Neutrophil (primary cell): ENCODE measurements at regions not wholly inside any gene's neighbourhood (a gene's known extent, or its start where the extent isn't known, plus 50 kb on each side); places are given as distances from the start of the nearest gene placed in this dataset.

Source experiments
- H3K27ac ChIP-seq: fragments of 200-600 bp; sonication (generic); 2 replicates; pipeline ENCODE4 v1.5.1; 2016; ENCODE audit warnings: mild to moderate bottlenecking, moderate library complexity
- H3K27me3 ChIP-seq: fragments of 200-600 bp; sonication (generic); 2 replicates; pipeline ENCODE4 v1.6.0; 2016; ENCODE audit warnings: mild to moderate bottlenecking
- H3K36me3 ChIP-seq: fragments of 200-600 bp; sonication (generic); 2 replicates; pipeline ENCODE4 v1.5.1; 2017
- H3K4me1 ChIP-seq, 2 experiments: fragments of 200-600 bp in 1 of 2; sonication (generic) in 1 of 2; 1 replicate in 1 of 2; 2 replicates in 1 of 2; pipeline versions ENCODE4 v1.5.1 to v1.6.1; 2013 to 2016; ENCODE audit warnings: low read depth in 1 of 2, low read length in 1 of 2, mild to moderate bottlenecking in 1 of 2, moderate library complexity in 1 of 2; ENCODE audit not compliant: control insufficient read depth in 1 of 2, insufficient read depth in 1 of 2
- H3K4me3 ChIP-seq, 2 experiments: fragments of 200-600 bp in 1 of 2; sonication (generic) in 1 of 2; 1 replicate in 1 of 2; 2 replicates in 1 of 2; pipeline ENCODE4 v1.5.1; 2013 to 2016; ENCODE audit warnings: low read depth in 1 of 2, low read length in 1 of 2, mild to moderate bottlenecking in 1 of 2, moderate library complexity in 1 of 2
- H3K9me3 ChIP-seq: fragments of 200-600 bp; sonication (generic); 2 replicates; pipeline ENCODE4 v1.5.1; 2016
- CTCF ChIP-seq: fragments of 200-600 bp; sonication (generic); IDR thresholded peaks from 2 replicates; pipeline ENCODE4 v1.5.1; 2016; ENCODE audit warnings: antibody characterized with exemption

DNA sequence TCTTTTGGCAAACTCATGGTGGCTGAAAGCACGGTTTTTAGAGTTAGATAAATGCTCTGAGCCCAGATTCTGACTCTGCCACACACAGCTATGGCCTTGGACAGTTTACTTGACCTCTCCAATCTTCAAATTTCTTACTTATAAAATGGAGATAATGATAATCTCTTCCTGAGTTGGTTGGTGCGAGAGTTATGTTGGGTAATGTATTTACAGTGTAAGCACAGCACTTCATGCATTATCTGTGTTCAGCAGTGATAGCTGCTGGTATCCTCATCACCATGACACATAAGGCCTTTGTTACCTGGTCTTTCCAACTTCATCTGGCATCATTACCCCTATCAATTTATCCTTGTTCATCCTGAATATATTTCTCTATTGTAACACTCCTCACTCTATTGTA is 178.8 kb upstream of the ELL2 start:
- Histone ChIP-seq H3K27ac (no peak overlapping the region), H3K36me3 (no peaks in the 10 kb centered on the region)
- TF ChIP-seq CTCF = no peak

GRCh38 chr5:96140084-96140483 is 178.4 kb upstream of the ELL2 start:
- Histone ChIP-seq H3K4me1 (no peaks in the 10 kb centered on the region), H3K4me3 (no peak overlapping the region), H3K9me3 (no peaks in the 10 kb centered on the region), H3K27me3 (no peaks in the 10 kb centered on the region), H3K36me3 (no peaks in the 10 kb centered on the region), H3K27ac (no peak overlapping the region)
- TF ChIP-seq CTCF = no peak

More for the DNA sequence above, 178.8 kb upstream of the ELL2 start:
- Histone ChIP-seq H3K9me3 (no peaks in the 10 kb centered on the region), H3K4me1 (no peaks in the 10 kb centered on the region), H3K4me3 (no peak overlapping the region), H3K27me3 (no peaks in the 10 kb centered on the region)

- no peaks in the 10 kb centered on the region for H3K27me3 ChIP-seq
- H3K36me3 ChIP-seq = no peaks in the 10 kb centered on the region
- H3K4me1 ChIP-seq = peaks cover 0 to 4% of the 10 kb centered on the region in 2 experiments
- TF ChIP-seq CTCF = no peak
- no peak overlapping the region for H3K27ac ChIP-seq
- H3K4me3 ChIP-seq = no peak overlapping the region
- no peaks in the 10 kb centered on the region for H3K9me3 ChIP-seq
These were observed 173.2 kb upstream of the ELL2 start for GRCh38 chr5:96134886-96135285.

DNA sequence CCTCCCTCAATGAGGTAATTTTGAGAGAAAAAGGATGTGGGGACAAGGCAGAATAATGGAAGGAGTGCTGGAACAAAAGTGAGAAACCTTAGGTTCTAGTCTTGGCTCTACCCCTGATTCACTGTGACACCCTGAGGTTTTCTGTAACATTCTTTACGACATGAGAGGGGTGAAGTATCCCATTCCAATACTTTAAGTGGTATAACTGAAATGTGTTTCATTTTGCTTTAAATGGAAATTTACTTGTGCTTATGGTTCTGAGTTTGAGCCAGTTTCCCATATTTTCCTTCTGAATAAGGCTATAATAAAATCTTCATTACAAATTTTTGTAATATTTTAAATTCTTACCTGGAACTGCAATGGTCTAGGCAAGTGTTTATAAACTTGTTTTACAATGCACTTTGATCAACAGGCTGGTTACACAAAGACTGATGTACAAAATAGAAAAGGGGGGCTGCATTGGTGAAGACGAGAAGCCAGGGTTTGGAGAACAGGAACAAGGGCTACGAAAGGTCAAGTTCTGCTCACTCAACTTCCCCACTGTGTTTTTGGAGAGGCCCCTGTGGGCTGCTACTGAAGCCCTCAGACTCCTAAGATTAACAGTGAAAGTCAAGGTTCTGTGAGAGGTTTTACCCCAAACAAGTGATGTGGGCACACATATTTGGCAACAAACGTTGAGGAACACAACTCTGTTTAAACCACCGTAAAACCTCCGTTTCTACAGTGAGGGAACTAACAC is 171.9 kb upstream of the ELL2 start:
- no peak overlapping the region for H3K4me3 ChIP-seq
- no peak for TF ChIP-seq CTCF
- H3K36me3 ChIP-seq = no peaks in the 10 kb centered on the region
- H3K4me1 ChIP-seq = peaks cover 0 to 4% of the 10 kb centered on the region in 2 experiments
- no peaks in the 10 kb centered on the region for H3K27me3 ChIP-seq
- H3K9me3 ChIP-seq = no peaks in the 10 kb centered on the region
- no peak overlapping the region for H3K27ac ChIP-seq

- Histone ChIP-seq H3K4me3 (no peak overlapping the region), H3K27me3 (no peaks in the 10 kb centered on the region), H3K9me3 (no peaks in the 10 kb centered on the region), H3K4me1 (peaks cover 0 to 4% of the 10 kb centered on the region in 2 experiments), H3K27ac (no peak overlapping the region), H3K36me3 (no peaks in the 10 kb centered on the region)
- no peak for TF ChIP-seq CTCF
These were observed 167.6 kb upstream of the ELL2 start for GRCh38 chr5:96129276-96129675.
